Activated naive CD4-positive, alpha-beta T cell treated with anti-CD3 and anti-CD28 coated beads, Interleukin-2, amount 10 ng/mL, durations not matched to agents 7 days and 5 days (primary cell): ENCODE measurements at regions not wholly inside any gene's neighbourhood (a gene's known extent, or its start where the extent isn't known, plus 50 kb on each side); places are given as distances from the start of the nearest gene placed in this dataset.

Experiments
- CTCF ChIA-PET: fragments of 350-600 bp; sonication (Branson Sonifier 250); formaldehyde crosslinking; loops from one replicate; lab custom pipeline; 2021; ENCODE audit warnings: antibody characterized with exemption; lab: Charles Lee
- DNase-seq: peaks from one replicate; pipeline ENCODE4 v3.0.0-alpha.2; 2020
- H3K27ac Mint-ChIP-seq: one replicate; pipeline ENCODE4 v1.8.0; 2021; ENCODE audit warnings: mild to moderate bottlenecking, moderate library complexity, mixed read lengths
- H3K27me3 Mint-ChIP-seq: one replicate; pipeline ENCODE4 v1.8.0; 2021; ENCODE audit warnings: mild to moderate bottlenecking, mixed read lengths
- H3K36me3 Mint-ChIP-seq: one replicate; pipeline ENCODE4 v1.8.0; 2021; ENCODE audit warnings: mixed read lengths
- H3K4me1 Mint-ChIP-seq: one replicate; pipeline ENCODE4 v1.8.0; 2021; ENCODE audit warnings: mixed read lengths
- H3K4me3 Mint-ChIP-seq: one replicate; pipeline ENCODE4 v1.8.0; 2021; ENCODE audit warnings: mild to moderate bottlenecking, moderate library complexity, mixed read lengths
- H3K9me3 Mint-ChIP-seq: one replicate; pipeline ENCODE4 v1.8.0; 2021; ENCODE audit warnings: mixed read lengths

DNA sequence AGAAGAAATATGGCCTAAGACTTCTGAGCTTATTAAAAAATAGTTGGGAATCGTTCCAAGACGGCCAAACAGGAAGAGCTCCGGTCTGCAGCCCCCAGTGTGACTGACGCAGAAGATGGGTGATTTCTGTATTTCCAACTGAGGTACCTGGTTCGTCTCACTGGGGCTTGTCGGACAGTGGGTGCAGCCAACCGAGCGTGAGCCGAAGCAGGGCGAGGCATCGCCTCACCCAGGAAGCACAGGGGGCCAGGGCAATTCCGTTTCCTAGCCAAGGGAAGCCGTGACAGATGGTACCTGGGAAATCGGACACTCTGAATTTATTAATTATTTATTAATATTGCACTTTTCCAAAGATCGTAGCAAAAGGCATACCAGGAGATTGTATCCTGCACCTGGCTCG lies 857.8 kb downstream of the C12orf50 start:
- H3K9me3 Mint-ChIP-seq, result peaks cover 26% of the 10 kb centered on the region
- no peak overlapping the region for H3K27ac Mint-ChIP-seq
- H3K36me3 Mint-ChIP-seq, result no peaks in the 10 kb centered on the region
- no peaks in the 10 kb centered on the region for H3K27me3 Mint-ChIP-seq
- DNase-seq, result no peak
- CTCF ChIA-PET, result no interaction called here
- H3K4me1 Mint-ChIP-seq, result no peaks in the 10 kb centered on the region
- H3K4me3 Mint-ChIP-seq, result no peak overlapping the region

- no peaks in the 10 kb centered on the region for H3K4me1 Mint-ChIP-seq
- no peak overlapping the region for H3K4me3 Mint-ChIP-seq
- H3K27me3 Mint-ChIP-seq, result no peaks in the 10 kb centered on the region
- CTCF ChIA-PET, result no interaction called here
- H3K27ac Mint-ChIP-seq, result no peak overlapping the region
- peaks cover 27% of the 10 kb centered on the region for H3K9me3 Mint-ChIP-seq
- DNase-seq, result no peak
- H3K36me3 Mint-ChIP-seq, result no peaks in the 10 kb centered on the region
Measured at GRCh38 chr12:87169010-87169409, 860.2 kb downstream of the C12orf50 start.

DNA sequence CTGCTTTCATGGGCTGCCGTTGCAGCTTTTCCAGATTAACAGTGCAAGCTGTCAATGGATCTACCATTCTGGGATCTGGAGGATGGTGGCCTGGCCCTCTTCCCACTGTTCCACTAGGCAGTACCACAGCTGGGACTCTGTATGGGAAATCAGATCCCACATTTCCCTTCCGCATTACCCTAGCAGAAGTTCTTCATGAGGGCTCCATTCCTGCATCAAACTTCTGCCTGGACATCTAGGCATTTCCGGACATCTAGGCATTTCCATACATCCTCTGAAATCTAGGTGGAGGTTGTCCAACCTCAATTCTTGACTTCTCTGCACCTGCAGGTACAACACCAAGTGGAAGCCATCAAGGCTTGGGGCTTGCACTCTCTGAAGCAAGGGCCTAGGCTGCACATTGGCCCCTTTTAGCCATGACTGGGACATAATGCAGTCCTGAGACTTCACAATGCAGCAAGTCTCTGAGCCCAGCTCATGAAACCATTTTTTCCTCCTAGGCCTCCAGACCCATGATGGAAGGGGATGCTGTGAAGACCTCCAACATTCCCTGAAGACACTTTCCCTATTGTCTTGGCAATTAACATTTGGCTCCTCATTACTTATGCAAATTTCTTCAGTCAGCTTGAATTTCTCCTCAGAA lies 863.3 kb downstream of the C12orf50 start:
- H3K4me1 Mint-ChIP-seq, result no peaks in the 10 kb centered on the region
- no peaks in the 10 kb centered on the region for H3K27me3 Mint-ChIP-seq
- H3K4me3 Mint-ChIP-seq, result no peak overlapping the region
- no peak for DNase-seq
- H3K9me3 Mint-ChIP-seq, result peaks cover 21% of the 10 kb centered on the region
- CTCF ChIA-PET, result no interaction called here
- H3K36me3 Mint-ChIP-seq, result no peaks in the 10 kb centered on the region
- no peak overlapping the region for H3K27ac Mint-ChIP-seq

DNA sequence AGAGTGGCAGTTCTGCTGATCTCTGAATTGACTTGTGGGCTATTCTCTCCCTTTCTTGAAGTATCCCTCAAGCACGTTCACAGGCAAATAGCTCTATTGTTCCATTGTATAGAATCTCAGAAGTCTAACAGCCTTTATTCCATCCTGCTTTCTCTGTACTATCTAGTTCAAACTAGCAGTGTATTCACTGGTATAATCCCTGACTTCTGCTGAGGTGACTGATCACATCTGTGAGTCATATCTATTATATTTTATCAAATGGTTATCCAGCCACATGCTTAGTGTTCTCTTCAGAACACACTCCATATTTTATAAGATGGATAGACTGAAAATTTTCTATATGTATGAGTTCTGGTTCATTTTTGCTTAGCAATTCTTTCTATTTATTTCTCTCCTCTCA lies 866.1 kb downstream of the C12orf50 start:
- no peaks in the 10 kb centered on the region for H3K36me3 Mint-ChIP-seq
- no peak overlapping the region for H3K4me3 Mint-ChIP-seq
- no peak overlapping the region for H3K27ac Mint-ChIP-seq
- peaks cover 17% of the 10 kb centered on the region for H3K9me3 Mint-ChIP-seq
- H3K4me1 Mint-ChIP-seq, result no peaks in the 10 kb centered on the region
- CTCF ChIA-PET, result no interaction called here
- DNase-seq, result no peak
- no peaks in the 10 kb centered on the region for H3K27me3 Mint-ChIP-seq

DNA sequence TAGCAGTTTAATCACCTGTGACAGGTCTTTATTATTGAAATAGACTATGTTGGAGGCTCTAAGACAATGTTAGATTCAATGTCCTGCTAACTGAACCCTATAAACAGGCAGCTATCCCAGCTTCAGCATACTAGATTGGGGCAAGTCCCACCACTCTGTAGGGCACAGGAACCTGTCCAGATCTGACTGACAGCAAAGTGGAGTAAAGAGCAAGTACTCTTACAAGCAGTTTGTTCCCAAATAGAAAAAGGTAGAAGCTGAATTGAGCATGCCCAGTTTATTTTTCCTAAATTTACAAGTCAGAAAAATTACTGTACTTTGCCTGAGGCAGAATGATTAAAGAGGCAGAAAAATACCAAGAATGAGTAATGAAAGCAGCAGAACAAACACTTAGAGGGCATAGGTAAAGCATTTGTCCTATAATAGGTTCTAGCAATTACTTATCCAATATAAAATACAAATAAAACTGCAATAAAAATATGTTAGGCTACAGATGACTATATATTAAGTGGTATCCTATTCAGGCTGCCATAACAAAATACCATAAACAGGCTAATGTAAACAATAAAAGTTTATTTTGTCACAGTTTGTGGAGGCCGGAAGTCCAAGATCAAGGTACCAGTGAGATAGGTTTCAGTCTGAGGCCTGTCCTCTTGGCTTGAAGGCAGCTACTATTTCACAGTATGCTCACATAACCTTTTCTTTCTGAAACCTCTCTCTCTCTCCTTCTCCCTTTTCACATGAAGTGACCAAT lies 868.2 kb downstream of the C12orf50 start:
- Mint-ChIP-seq H3K4me1 (no peaks in the 10 kb centered on the region), H3K27me3 (no peaks in the 10 kb centered on the region), H3K9me3 (peaks cover 10% of the 10 kb centered on the region), H3K27ac (no peak overlapping the region), H3K4me3 (no peak overlapping the region), H3K36me3 (no peaks in the 10 kb centered on the region)
- CTCF ChIA-PET, result no interaction called here
- no peak for DNase-seq

GRCh38 chr12:87157791-87158190 lies 871.4 kb downstream of the C12orf50 start:
- CTCF ChIA-PET, result no interaction called here
- Mint-ChIP-seq H3K4me1 (no peaks in the 10 kb centered on the region), H3K27me3 (no peaks in the 10 kb centered on the region), H3K27ac (no peak overlapping the region), H3K4me3 (no peak overlapping the region), H3K36me3 (no peaks in the 10 kb centered on the region), H3K9me3 (no peaks in the 10 kb centered on the region)
- no peak for DNase-seq

DNA sequence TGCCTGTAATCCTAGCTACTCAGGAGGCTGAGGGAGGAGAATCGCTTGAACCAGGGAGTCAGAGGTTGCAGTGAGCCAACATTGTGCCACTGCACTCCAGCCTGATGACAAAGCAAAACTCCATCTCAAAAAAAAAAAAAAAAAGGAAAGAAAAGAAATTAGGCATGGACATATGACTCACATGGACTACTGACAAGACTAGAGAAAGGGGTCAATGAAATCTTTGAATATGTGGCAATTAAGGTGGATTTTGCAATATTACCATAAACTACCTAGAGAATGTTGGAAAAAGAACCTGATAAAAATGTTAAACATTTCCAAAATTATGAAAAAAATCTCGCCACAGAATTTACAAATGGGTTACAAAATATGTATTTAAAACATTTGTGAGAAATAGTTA lies 873.6 kb downstream of the C12orf50 start:
- H3K4me1 Mint-ChIP-seq, result no peaks in the 10 kb centered on the region
- no peaks in the 10 kb centered on the region for H3K36me3 Mint-ChIP-seq
- no peak overlapping the region for H3K27ac Mint-ChIP-seq
- CTCF ChIA-PET, result no interaction called here
- no peak for DNase-seq
- H3K4me3 Mint-ChIP-seq, result no peak overlapping the region
- no peaks in the 10 kb centered on the region for H3K9me3 Mint-ChIP-seq
- H3K27me3 Mint-ChIP-seq, result no peaks in the 10 kb centered on the region

DNA sequence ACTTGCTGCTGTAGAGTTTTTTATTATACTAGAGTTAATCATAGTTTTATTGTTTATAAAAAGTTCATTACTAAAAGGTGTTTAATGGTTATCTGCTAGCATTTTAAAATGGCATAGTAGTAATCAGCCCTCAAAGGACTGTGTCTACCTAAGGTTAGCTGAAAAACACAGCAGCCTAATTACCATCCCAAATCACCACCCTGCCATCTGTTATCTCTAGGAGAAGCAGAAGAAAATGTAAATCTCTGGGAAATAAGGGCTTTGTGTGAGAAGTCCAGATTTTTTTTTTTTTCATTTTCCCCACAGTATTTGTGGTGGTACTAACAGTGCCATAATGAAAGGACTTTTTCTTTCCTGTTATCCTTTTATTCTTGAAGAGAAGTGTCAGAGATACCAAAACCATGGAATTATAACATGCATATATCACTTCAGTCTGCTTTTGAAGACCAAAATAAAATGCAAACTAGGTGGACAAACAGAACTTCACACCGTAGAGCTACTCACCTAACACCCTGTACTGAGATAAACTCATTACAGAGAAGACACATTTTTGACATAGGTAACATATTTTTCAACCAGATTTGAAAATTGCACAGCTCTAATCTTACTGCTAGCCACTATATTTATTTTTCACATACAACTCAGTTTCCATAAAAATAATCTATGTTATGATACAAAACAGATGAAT lies 876.2 kb downstream of the C12orf50 start:
- CTCF ChIA-PET, result no interaction called here
- no peaks in the 10 kb centered on the region for H3K4me1 Mint-ChIP-seq
- H3K36me3 Mint-ChIP-seq, result no peaks in the 10 kb centered on the region
- H3K9me3 Mint-ChIP-seq, result peaks cover 4% of the 10 kb centered on the region
- no peak overlapping the region for H3K4me3 Mint-ChIP-seq
- no peak for DNase-seq
- H3K27me3 Mint-ChIP-seq, result no peaks in the 10 kb centered on the region
- no peak overlapping the region for H3K27ac Mint-ChIP-seq

DNA sequence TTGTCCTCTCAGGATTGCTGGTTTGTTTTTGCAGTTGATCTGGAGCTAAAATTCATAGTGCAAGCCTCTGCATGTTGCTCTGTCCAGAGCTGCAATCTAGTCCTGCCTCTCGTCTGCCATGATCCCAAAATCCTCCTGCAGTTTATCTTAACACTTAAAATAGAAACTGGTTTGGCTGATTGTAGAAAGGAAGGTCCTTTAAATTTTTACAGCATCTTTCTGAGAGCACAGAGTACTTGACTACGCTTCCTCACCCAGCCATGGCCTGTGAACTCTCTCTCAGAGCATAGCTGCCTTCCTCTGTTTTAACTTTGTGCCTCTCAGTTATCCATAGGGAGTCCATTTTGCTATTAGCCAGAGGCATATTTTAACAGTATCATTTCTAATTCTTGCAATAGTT lies 877.1 kb downstream of the C12orf50 start:
- no peak for DNase-seq

GRCh38 chr12:87150969-87151662 lies 878.1 kb downstream of the C12orf50 start:
- Mint-ChIP-seq H3K4me3 (no peak overlapping the region), H3K27ac (no peak overlapping the region), H3K27me3 (no peaks in the 10 kb centered on the region), H3K36me3 (no peaks in the 10 kb centered on the region), H3K4me1 (no peaks in the 10 kb centered on the region), H3K9me3 (peaks cover 5% of the 10 kb centered on the region)
- CTCF ChIA-PET, result no interaction called here
- no peak for DNase-seq

More for the DNA sequence above, 877.1 kb downstream of the C12orf50 start:
- CTCF ChIA-PET, result no interaction called here
- Mint-ChIP-seq H3K27me3 (no peaks in the 10 kb centered on the region), H3K36me3 (no peaks in the 10 kb centered on the region), H3K27ac (no peak overlapping the region), H3K4me3 (no peak overlapping the region), H3K4me1 (no peaks in the 10 kb centered on the region), H3K9me3 (peaks cover 4% of the 10 kb centered on the region)

- H3K9me3 Mint-ChIP-seq, result peaks cover 4% of the 10 kb centered on the region
- H3K27me3 Mint-ChIP-seq, result no peaks in the 10 kb centered on the region
- no peak for DNase-seq
- H3K4me3 Mint-ChIP-seq, result no peak overlapping the region
- CTCF ChIA-PET, result no interaction called here
- no peaks in the 10 kb centered on the region for H3K4me1 Mint-ChIP-seq
- no peaks in the 10 kb centered on the region for H3K36me3 Mint-ChIP-seq
- H3K27ac Mint-ChIP-seq, result no peak overlapping the region
Measured at GRCh38 chr12:87142342-87142741, 886.2 kb upstream of the MGAT4C start.

DNA sequence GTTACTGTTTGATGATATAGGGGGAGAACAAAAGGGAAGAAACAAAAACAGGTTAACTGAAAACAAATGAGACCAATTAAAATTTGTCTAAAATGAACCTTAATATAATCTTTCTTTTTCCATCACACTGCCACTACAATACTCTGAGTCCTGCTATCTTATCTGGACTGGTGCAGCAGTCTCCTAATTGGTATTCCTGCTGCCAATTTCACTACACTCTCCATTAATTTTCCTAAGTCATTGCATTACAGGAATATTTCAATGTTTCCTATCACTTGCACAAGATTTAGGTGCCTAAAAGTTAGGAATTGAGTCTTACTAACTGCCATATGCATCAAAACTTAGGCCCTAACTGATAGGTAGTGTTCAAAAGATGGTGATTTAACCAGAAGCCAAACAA lies 884.9 kb upstream of the MGAT4C start:
- H3K27me3 Mint-ChIP-seq, result no peaks in the 10 kb centered on the region
- no peaks in the 10 kb centered on the region for H3K36me3 Mint-ChIP-seq

GRCh38 chr12:87140262-87140661 lies 884.1 kb upstream of the MGAT4C start:
- Mint-ChIP-seq H3K36me3 (no peaks in the 10 kb centered on the region), H3K27me3 (no peaks in the 10 kb centered on the region), H3K4me1 (no peaks in the 10 kb centered on the region), H3K9me3 (peaks cover 3% of the 10 kb centered on the region), H3K4me3 (no peak overlapping the region), H3K27ac (no peak overlapping the region)
- DNase-seq, result no peak
- CTCF ChIA-PET, result no interaction called here

More for the DNA sequence above, 884.9 kb upstream of the MGAT4C start:
- Mint-ChIP-seq H3K4me3 (no peak overlapping the region), H3K9me3 (peaks cover 3% of the 10 kb centered on the region), H3K4me1 (no peaks in the 10 kb centered on the region), H3K27ac (no peak overlapping the region)
- no peak for DNase-seq
- CTCF ChIA-PET, result no interaction called here

DNA sequence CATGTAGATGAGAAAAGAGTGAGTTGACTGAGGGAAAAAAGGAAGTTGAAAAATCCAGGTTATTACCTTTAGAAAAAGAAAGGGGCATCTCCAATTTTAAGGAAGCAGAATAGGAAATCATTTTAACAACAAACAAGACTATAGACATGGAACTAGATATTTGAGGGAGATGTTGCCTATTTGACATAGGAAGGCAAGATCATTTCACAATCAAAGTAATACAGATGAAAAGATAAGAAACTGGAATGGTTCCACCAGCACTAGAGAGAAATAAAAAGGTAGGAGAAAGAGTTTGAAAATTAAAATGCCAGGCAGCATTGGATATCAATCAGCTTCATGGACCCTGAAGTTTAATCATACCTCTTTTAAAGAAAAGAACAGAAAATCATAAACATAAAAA lies 881.0 kb upstream of the MGAT4C start:
- peaks cover 3% of the 10 kb centered on the region for H3K9me3 Mint-ChIP-seq
- no peak for DNase-seq
- no peaks in the 10 kb centered on the region for H3K27me3 Mint-ChIP-seq
- H3K36me3 Mint-ChIP-seq, result no peaks in the 10 kb centered on the region
- no peak overlapping the region for H3K4me3 Mint-ChIP-seq
- no peak overlapping the region for H3K27ac Mint-ChIP-seq
- CTCF ChIA-PET, result no interaction called here
- H3K4me1 Mint-ChIP-seq, result no peaks in the 10 kb centered on the region
